ENCODE measurements at regions not wholly inside any gene's neighbourhood (a gene's known extent, or its start where the extent isn't known, plus 50 kb on each side); places are given as distances from the start of the nearest gene placed in this dataset.

GRCh38 chr5:51961154-51961562 lies 577.9 kb downstream of the ISL1 start:
- TF ChIP-seq, protein P1, sequence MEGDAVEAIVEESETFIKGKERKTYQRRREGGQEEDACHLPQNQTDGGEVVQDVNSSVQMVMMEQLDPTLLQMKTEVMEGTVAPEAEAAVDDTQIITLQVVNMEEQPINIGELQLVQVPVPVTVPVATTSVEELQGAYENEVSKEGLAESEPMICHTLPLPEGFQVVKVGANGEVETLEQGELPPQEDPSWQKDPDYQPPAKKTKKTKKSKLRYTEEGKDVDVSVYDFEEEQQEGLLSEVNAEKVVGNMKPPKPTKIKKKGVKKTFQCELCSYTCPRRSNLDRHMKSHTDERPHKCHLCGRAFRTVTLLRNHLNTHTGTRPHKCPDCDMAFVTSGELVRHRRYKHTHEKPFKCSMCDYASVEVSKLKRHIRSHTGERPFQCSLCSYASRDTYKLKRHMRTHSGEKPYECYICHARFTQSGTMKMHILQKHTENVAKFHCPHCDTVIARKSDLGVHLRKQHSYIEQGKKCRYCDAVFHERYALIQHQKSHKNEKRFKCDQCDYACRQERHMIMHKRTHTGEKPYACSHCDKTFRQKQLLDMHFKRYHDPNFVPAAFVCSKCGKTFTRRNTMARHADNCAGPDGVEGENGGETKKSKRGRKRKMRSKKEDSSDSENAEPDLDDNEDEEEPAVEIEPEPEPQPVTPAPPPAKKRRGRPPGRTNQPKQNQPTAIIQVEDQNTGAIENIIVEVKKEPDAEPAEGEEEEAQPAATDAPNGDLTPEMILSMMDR (IDR thresholded peaks at IDR 0.05): no peak
- no peak for TF ChIP-seq EZH2phosphoT487 (IDR thresholded peaks at IDR 0.05)
